IPS-18c (cell line): ENCODE measurements at regions not wholly inside any gene's neighbourhood (a gene's known extent, or its start where the extent isn't known, plus 50 kb on each side); places are given as distances from the start of the nearest gene placed in this dataset.
"Not testable (repeated sequence)": the region's sequence is repeated elsewhere in the genome, so short reads cannot be mapped to it uniquely, and the experiment has no call there.

Experiments used
- H3K4me3 ChIP-seq: 2 replicates; pipeline ENCODE4 v1.7.0; 2013; ENCODE audit warnings: low read depth, mild to moderate bottlenecking, low read length, moderate library complexity; ENCODE audit not compliant: insufficient read depth
- H3K9me3 ChIP-seq: one replicate; pipeline ENCODE4 v1.6.1; 2013; ENCODE audit warnings: mild to moderate bottlenecking, low read length, moderate library complexity; ENCODE audit not compliant: control insufficient read depth, insufficient read depth

- Histone ChIP-seq H3K9me3 (no peaks in the 10 kb centered on the region), H3K4me3 (no peak overlapping the region)
These were observed 359.9 kb downstream of the DSC3 start for GRCh38 chr18:30682672-30683071.

DNA sequence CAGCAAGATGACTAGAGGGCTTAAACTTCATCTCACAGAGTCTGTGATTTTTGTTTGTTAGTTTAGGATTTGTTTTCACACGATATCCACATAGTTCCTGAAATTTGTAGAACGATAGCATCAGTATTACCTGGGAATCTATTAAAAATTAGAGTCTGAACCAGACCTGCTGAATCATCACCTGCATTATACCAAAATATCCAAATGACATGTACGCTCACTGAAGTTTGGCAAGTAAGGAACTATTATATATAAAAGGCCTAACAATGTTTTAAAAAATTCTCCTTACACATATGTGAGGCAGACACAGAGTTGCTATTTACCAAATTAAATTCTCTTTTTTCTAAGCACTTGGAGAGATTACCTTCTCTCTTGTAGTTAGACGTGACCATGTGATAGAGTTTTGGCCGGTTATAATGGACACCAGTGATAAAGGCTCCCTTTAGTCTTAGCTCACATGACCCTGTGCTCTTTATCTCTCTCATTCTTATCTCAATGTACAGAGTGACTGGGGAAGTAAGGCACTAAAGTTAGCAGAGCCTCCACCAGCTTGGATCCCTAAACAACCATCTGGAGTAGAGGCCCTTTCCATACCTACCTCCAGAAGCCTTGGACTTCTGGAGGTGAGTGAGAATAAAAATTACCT, 363.1 kb downstream of the DSC3 start:
- no peaks in the 10 kb centered on the region for H3K9me3 ChIP-seq

DNA sequence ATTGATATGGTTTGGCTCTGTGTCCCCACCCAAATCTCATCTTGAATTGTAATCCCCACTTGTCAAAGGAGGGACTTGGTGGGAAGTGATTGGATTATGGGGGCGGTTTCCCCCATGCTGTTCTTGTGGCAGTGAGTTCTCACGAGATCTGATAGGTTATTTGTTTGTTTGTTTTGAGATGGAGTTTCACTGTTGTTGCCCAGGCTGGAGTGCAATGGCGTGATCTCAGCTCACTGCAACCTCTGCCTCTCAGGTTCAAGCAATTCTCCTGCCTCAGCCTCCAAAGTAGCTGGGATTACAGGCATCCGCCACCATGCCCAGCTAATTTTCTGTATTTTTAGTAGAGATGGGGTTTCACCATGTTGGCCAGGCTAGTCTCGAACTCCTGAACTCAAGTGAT, 364.7 kb downstream of the DSC3 start:
- H3K4me3 ChIP-seq, H3K9me3 ChIP-seq: not testable (repeated sequence)

More for the DNA sequence above, 363.1 kb downstream of the DSC3 start:
- H3K4me3 ChIP-seq = no peak overlapping the region

GRCh38 chr18:30676053-30676480, 366.5 kb downstream of the DSC3 start:
- no peak overlapping the region for H3K4me3 ChIP-seq

DNA sequence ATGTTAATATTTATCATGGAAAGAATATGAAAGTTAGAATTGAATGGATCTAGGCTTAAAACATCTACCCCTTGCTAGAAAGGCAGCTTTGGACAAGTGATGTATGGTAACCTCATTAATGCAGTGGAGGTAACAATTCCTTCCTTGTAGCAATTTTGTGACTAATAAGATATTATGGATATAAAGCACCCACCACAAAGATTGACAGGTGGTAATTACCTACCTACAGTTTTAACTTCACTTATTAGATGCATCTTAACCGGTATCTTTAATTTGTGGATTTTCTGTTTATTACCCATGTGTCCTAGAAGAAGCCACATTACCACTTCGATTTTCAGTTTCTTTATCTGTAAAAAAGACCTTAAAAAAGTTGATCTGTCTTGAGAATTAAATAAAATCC, 367.0 kb downstream of the DSC3 start:
- no peaks in the 10 kb centered on the region for H3K9me3 ChIP-seq
- H3K4me3 ChIP-seq = no peak overlapping the region

More at GRCh38 chr18:30676053-30676480, 366.5 kb downstream of the DSC3 start:
- no peaks in the 10 kb centered on the region for H3K9me3 ChIP-seq

DNA sequence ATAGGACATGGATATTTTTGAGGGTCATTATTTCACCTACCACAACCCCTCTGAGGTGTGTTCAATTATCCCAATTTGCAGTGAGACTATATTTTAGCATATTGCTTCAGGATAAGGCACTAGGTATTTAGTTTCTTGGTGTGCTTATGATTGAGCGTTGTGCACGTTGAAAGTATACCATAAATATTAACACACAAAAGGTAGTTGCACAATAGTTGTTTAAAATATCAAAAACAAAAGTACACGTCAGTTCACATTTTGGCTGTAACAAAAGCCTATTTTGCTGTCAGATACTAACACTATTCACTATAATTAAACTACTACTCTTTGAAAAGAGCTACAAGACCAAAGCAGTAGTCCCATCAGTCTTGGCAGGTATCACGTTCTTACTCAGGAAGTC, 367.5 kb downstream of the DSC3 start:
- Histone ChIP-seq H3K4me3 (no peak overlapping the region), H3K9me3 (no peaks in the 10 kb centered on the region)

DNA sequence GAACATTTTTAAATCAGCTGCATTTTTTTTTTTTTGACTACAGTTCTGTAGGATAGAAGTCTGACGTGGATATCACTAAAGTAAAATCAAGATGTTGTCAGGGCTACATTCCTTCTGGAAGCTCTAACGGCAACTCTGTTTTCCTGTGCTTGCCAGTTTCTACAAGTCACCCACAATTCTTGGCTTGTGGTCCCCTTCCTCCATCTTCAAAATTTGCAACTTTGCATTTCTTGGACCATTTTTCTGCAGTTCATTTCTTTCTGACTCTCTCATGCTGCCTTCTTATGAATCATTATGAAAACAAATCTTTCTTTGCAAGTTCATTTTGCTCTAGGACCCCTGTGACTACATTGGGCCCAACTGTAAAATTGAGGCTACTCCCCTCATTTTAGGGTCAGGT, 367.9 kb downstream of the DSC3 start:
- no peaks in the 10 kb centered on the region for H3K9me3 ChIP-seq
- no peak overlapping the region for H3K4me3 ChIP-seq

DNA sequence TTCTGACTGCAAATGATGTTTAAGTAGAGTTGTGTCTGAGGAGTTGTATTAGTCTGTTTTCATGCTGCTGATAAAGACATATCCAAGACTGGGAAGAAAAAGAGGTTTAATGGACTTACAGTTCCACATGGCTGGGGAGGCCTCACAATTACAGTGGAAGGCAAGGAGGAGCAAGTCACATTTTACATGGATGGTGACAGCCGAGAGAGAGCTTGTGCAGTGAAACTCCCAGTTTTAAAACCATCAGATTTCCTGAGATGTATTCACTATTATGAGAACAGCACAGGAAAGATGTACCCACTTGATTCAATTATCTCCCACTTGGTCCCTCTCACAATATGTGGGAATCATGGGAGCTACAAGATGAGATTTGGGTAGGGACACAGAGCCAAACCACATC, 370.1 kb downstream of the DSC3 start:
- not testable (repeated sequence) for H3K9me3 ChIP-seq, H3K4me3 ChIP-seq

DNA sequence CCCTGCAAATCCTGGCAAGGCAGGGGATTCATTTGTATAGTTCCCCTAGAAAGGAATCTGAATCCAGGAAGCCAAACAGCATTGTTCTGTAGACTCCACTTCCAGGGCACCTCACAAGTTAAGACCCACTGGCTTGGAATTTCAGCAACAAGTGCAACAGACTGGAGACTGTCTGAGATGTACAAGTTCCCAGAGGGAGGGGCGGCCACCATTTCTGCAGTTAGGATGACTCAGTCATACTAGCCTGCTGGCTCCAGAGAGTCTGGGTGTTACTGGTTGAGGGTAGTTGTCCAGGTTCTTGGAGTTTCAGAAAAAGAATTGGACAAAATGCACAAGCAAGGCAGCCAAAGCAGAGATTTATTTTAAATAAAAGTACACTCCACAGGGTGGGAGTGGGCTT, 384.2 kb downstream of the DSC3 start:
- H3K4me3 ChIP-seq = no peak overlapping the region
- H3K9me3 ChIP-seq = no peaks in the 10 kb centered on the region

- Histone ChIP-seq H3K4me3 (no peak overlapping the region), H3K9me3 (no peaks in the 10 kb centered on the region)
These were observed 390.2 kb downstream of the DSC3 start for GRCh38 chr18:30652387-30652786.

- no peak overlapping the region for H3K4me3 ChIP-seq
These were observed 392.0 kb downstream of the DSC3 start for GRCh38 chr18:30650499-30650898.

GRCh38 chr18:30644158-30644557, 398.4 kb downstream of the DSC3 start:
- H3K9me3 ChIP-seq = no peaks in the 10 kb centered on the region
- H3K4me3 ChIP-seq = no peak overlapping the region

More at GRCh38 chr18:30650499-30650898, 392.0 kb downstream of the DSC3 start:
- no peaks in the 10 kb centered on the region for H3K9me3 ChIP-seq

DNA sequence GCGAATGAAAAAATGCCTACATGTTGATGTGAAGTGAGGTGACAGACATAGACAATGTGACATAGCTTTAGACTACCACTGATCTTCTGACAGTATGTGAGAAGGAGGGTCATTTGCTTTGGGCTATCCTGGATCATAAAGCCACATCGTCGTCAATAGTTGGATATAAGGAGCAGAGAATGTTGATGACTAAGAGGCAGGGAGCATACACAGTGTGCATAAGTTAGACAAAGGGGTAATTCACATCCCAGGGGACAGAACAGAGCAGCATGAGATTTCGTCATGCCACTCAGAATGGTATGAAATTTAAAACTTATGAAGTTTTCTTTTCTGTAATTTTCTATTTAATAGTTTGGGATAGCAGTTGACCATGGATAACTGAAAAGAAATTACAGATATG, 403.2 kb downstream of the DSC3 start:
- Histone ChIP-seq H3K9me3 (no peaks in the 10 kb centered on the region), H3K4me3 (no peak overlapping the region)

GRCh38 chr18:30634249-30634648, 408.3 kb downstream of the DSC3 start:
- H3K4me3 ChIP-seq = no peak overlapping the region
- no peaks in the 10 kb centered on the region for H3K9me3 ChIP-seq

DNA sequence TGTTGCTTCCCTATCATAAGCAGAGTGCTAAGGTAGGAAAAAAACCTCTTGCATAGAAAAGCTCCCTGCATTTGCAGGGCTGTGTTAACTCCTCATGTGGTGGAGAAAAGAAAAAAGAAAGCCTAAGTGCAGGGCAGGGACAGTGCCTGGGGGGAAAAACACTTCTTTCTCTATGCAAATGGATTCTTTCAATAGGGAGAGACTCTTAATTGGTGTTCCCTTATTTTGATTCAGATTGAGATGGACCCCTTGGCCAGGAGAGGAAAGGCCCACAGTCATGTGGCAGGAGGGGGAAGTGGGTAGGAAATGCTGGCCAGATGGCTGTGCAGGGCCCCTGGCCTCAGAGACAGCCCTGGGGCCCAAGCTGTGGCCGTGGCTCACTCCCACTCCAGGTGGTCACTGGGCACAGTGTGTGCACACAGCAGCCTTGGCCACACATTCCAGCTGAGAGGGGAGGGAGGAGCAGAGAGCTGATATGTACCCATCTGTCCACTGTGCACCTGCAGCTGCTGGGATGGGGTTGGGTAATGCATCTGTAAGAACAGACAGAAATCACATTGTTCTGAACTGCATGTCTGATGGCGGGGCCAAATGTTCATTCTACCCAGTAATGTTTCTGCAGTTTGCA, 410.4 kb downstream of the DSC3 start:
- Histone ChIP-seq H3K4me3 (no peak overlapping the region), H3K9me3 (no peaks in the 10 kb centered on the region)

DNA sequence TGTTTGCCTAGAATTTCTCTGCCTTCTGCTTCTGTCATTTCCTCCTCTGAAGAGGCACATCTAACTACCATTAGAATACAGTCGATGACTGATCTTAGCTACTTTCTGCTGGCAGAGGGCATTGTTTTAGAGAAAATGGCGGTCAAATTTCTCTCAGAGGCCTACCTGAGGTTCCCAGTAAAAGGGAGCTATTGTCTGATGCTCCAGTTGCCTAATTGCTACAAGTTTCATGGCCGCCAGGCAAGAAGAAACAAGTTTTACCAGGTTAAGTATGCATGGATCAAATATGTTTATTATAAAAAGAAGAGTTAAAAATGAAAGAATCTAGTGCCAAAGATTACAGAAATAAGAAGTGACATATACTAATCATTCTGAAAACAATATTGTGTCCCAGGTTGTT, 416.6 kb downstream of the DSC3 start:
- no peaks in the 10 kb centered on the region for H3K9me3 ChIP-seq
- H3K4me3 ChIP-seq = no peak overlapping the region

GRCh38 chr18:30623401-30624065, 419.0 kb downstream of the DSC3 start:
- Histone ChIP-seq H3K4me3 (no peak overlapping the region), H3K9me3 (no peaks in the 10 kb centered on the region)

DNA sequence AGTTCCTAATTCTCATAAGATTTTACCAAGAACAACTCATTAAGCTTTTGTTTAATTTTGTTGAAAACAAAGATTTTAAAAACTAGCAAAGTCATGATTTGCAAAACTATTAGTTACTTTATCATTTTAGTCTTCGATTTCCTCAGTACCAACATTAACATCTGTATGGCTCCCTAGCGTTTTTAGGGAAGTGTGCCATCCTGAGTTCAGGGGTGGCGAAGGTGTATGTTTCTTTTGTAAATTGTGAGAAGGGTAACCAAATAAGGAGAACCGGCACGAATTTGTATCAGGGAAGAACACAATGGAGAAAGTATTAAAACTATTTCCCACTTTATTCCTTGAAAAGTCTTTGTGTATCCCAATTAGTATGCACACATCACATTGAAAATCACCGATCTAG, 419.9 kb downstream of the DSC3 start:
- Histone ChIP-seq H3K9me3 (no peaks in the 10 kb centered on the region), H3K4me3 (no peak overlapping the region)
